Hepatocyte (in vitro differentiated cells): ENCODE measurements at regions not wholly inside any gene's neighbourhood (a gene's known extent, or its start where the extent isn't known, plus 50 kb on each side); places are given as distances from the start of the nearest gene placed in this dataset.

ENCODE experiments used
- DNase-seq: peaks from one replicate; pipeline ENCODE4 v3.0.0-alpha.2; 2016; ENCODE audit warnings: low spot score
- H2AFZ ChIP-seq: fragments of 200-600 bp; sonication (generic); 2 replicates; pipeline ENCODE4 v1.6.0; 2016; ENCODE audit warnings: antibody characterized with exemption, mild to moderate bottlenecking
- H3K27ac ChIP-seq: fragments of 200-600 bp; sonication (generic); 2 replicates; pipeline ENCODE4 v1.5.1; 2016; ENCODE audit warnings: mild to moderate bottlenecking
- H3K27me3 ChIP-seq: fragments of 200-600 bp; sonication (generic); 2 replicates; pipeline ENCODE4 v1.6.1; 2016
- H3K36me3 ChIP-seq: fragments of 200-600 bp; sonication (generic); replicated peaks from 2 replicates; pipeline ENCODE4 v1.5.1; 2016; ENCODE audit warnings: low read depth; ENCODE audit not compliant: insufficient read depth
- H3K4me1 ChIP-seq: fragments of 200-600 bp; sonication (generic); 2 replicates; pipeline ENCODE4 v1.5.1; 2016; ENCODE audit warnings: mild to moderate bottlenecking, moderate library complexity; ENCODE audit not compliant: insufficient read depth
- H3K4me2 ChIP-seq: fragments of 200-600 bp; sonication (generic); 2 replicates; pipeline ENCODE4 v1.6.0; 2016
- H3K4me3 ChIP-seq: fragments of 200-600 bp; sonication (generic); 2 replicates; pipeline ENCODE4 v1.5.1; 2016; ENCODE audit warnings: mild to moderate bottlenecking
- H3K79me2 ChIP-seq: fragments of 200-600 bp; sonication (generic); 2 replicates; pipeline ENCODE4 v1.6.0; 2017; ENCODE audit warnings: mild to moderate bottlenecking
- H3K9me2 ChIP-seq: fragments of 200-600 bp; sonication (generic); replicated peaks from 2 replicates; pipeline ENCODE4 v1.6.0; 2017; ENCODE audit warnings: mild to moderate bottlenecking; ENCODE audit not compliant: insufficient read depth
- H3K9me3 ChIP-seq: fragments of 200-600 bp; sonication (generic); 2 replicates; pipeline ENCODE4 v1.5.1; 2016; ENCODE audit warnings: low read depth, mild to moderate bottlenecking
- H4K20me1 ChIP-seq: fragments of 200-600 bp; sonication (generic); 2 replicates; pipeline ENCODE4 v1.6.0; 2016; ENCODE audit warnings: mild to moderate bottlenecking; ENCODE audit not compliant: insufficient read depth, poor library complexity, severe bottlenecking
- EZH2 ChIP-seq: fragments of 200-600 bp; sonication (generic); IDR thresholded peaks from 2 replicates; pipeline ENCODE4 v1.6.1; 2016; ENCODE audit warnings: antibody characterized with exemption, mild to moderate bottlenecking, borderline replicate concordance
- EZH2phosphoT487 ChIP-seq: fragments of 200-600 bp; sonication (generic); IDR thresholded peaks from one replicate; pipeline ENCODE4 v1.6.1; 2018; ENCODE audit warnings: antibody characterized with exemption, mild to moderate bottlenecking, low read depth, moderate library complexity; ENCODE audit not compliant: unreplicated experiment, severe bottlenecking
- WGBS: methylation state at CpG from one replicate; pipeline ENCODE4 v1.1.6; 2016; ENCODE audit warnings: low lambda C conversion rate; ENCODE audit errors: missing lambda C conversion rate; 5-methylcytosine and 5-hydroxymethylcytosine counted together
- TF ChIP-seq, protein P1 (sequence below): fragments of 200-600 bp; sonication (generic); IDR thresholded peaks from 2 replicates; pipeline ENCODE4 v1.5.1; 2016; ENCODE audit warnings: antibody characterized with exemption, mild to moderate bottlenecking; ENCODE audit not compliant: poor library complexity

DNA sequence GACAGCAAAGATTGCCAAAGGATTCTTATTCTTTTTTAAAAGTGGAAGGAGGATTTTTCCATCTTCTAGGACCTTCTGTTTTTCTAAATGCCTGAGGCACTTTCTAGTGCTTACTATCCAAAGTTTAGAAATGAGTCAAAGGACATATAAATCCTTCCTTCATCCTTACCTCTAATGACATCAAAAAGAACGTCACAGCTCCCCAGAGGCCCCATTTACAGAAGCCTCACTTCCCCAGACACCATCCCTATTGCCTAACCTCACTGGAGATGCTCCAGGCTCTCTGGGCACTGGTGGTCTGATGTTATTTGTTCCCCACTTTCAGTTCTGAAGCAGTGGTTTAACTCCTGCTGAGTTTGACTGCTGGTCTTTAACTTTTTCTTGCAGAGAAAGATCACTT is 504.3 kb downstream of the AGTPBP1 start:
- Histone ChIP-seq H3K27me3 (no peaks in the 10 kb centered on the region), H3K9me2 (no peaks in the 10 kb centered on the region), H2AFZ (no peak overlapping the region), H3K4me1 (no peaks in the 10 kb centered on the region), H3K79me2 (no peaks in the 10 kb centered on the region), H3K36me3 (no peaks in the 10 kb centered on the region), H3K9me3 (no peaks in the 10 kb centered on the region), H3K4me3 (no peak overlapping the region), H3K4me2 (no peak overlapping the region), H3K27ac (no peak overlapping the region), H4K20me1 (no peaks in the 10 kb centered on the region)
- TF ChIP-seq, protein P1, sequence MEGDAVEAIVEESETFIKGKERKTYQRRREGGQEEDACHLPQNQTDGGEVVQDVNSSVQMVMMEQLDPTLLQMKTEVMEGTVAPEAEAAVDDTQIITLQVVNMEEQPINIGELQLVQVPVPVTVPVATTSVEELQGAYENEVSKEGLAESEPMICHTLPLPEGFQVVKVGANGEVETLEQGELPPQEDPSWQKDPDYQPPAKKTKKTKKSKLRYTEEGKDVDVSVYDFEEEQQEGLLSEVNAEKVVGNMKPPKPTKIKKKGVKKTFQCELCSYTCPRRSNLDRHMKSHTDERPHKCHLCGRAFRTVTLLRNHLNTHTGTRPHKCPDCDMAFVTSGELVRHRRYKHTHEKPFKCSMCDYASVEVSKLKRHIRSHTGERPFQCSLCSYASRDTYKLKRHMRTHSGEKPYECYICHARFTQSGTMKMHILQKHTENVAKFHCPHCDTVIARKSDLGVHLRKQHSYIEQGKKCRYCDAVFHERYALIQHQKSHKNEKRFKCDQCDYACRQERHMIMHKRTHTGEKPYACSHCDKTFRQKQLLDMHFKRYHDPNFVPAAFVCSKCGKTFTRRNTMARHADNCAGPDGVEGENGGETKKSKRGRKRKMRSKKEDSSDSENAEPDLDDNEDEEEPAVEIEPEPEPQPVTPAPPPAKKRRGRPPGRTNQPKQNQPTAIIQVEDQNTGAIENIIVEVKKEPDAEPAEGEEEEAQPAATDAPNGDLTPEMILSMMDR: no peak
- TF ChIP-seq EZH2phosphoT487 (no peak), EZH2 (no peak)
- WGBS: 30% methylated on average over 1 of the region's 1 CpG
- DNase-seq: no peak

DNA sequence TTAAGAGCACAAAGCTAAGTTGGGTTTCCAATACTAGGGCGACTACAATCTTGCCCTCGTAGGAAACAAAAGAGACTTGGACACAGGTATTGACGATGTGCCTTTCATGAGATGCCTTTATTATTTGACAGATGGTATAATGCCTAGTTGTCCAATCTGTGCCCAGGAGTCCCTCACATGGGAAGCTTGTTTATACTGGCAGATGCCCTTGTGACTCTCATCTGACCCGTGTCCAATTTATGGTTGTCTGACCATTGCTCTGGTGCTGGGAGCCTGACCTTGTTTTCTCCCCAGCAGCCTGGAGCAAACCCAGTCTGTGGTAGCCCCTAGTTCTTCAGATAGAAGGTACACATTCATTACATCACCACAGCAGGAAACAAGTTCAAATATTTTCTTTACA is 511.7 kb downstream of the AGTPBP1 start:
- no peak overlapping the region for H2AFZ ChIP-seq
- H3K9me3 ChIP-seq: no peaks in the 10 kb centered on the region
- TF ChIP-seq, protein P1: no peak
- TF ChIP-seq EZH2phosphoT487 (no peak), EZH2 (no peak)
- no peaks in the 10 kb centered on the region for H3K36me3 ChIP-seq
- H3K27ac ChIP-seq: no peak overlapping the region
- H4K20me1 ChIP-seq: no peaks in the 10 kb centered on the region
- H3K9me2 ChIP-seq: no peaks in the 10 kb centered on the region
- WGBS: 96% methylated on average over 4 of the region's 4 CpGs
- no peak for DNase-seq
- H3K79me2 ChIP-seq: no peaks in the 10 kb centered on the region
- H3K4me1 ChIP-seq: no peaks in the 10 kb centered on the region
- H3K4me2 ChIP-seq: no peak overlapping the region
- H3K27me3 ChIP-seq: no peaks in the 10 kb centered on the region
- no peak overlapping the region for H3K4me3 ChIP-seq

DNA sequence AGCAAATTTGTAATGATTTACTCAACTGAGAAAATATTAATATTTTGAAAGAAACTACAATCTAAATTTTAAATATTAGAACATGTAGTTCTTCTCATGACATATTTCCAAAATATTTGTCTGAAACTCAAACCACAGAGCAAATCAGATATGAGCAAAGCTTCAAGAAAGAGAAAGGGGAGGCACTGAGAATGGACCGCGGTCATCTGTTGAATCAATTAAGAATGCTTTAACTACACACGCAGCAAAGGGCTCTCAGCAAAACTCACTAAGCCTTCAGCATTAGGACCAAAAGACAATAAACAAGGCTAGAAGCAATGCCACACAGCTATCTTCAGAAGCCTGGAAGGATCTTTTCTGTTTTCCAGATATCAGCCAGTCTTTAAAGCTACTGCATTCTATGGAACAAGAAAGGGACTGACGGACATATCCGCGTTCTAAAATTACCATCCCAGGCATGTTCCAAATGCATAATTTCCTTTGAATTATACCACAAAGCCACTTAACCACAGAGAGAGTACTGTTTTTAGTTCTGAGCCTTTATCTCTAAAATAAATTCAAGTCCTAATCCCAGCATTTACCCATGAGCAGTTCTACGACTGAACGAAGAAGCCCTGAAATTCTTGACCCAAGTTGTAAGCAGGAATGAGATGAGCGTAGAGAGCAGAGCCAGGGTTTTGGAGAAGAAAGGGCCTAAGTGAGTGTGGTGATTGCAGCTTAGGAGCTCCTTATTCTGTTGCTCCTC is 513.5 kb downstream of the AGTPBP1 start:
- H3K9me2 ChIP-seq: no peaks in the 10 kb centered on the region
- H3K27me3 ChIP-seq: no peaks in the 10 kb centered on the region
- TF ChIP-seq EZH2 (no peak), EZH2phosphoT487 (no peak)
- TF ChIP-seq, protein P1: no peak
- no peak overlapping the region for H2AFZ ChIP-seq
- H3K36me3 ChIP-seq: no peaks in the 10 kb centered on the region
- no peaks in the 10 kb centered on the region for H3K9me3 ChIP-seq
- 50% methylated on average over 9 of the region's 9 CpGs for WGBS
- no peaks in the 10 kb centered on the region for H4K20me1 ChIP-seq
- no peak for DNase-seq
- no peak overlapping the region for H3K4me2 ChIP-seq
- H3K27ac ChIP-seq: no peak overlapping the region
- no peaks in the 10 kb centered on the region for H3K79me2 ChIP-seq
- H3K4me1 ChIP-seq: peaks cover 9% of the 10 kb centered on the region
- H3K4me3 ChIP-seq: no peak overlapping the region
